A549 (cell line): ENCODE measurements at regions not wholly inside any gene's neighbourhood (a gene's known extent, or its start where the extent isn't known, plus 50 kb on each side); places are given as distances from the start of the nearest gene placed in this dataset.

Experiments used
- ATAC-seq, 2 experiments: fragments of 200-7000 bp in 1 of 2; fragments of >200 bp in 1 of 2; cut with Nextera tagmentation in 1 of 2; cut with Tn5 transposase in 1 of 2; 3 replicates each; pipeline versions ENCODE4 v1.8.0 to v1.9.1; 2018 to 2020; ENCODE audit warnings: mild to moderate bottlenecking in 1 of 2, moderate library complexity in 1 of 2
- CTCF ChIA-PET: fragments of 300-600 bp; sonication (Branson Sonifier 250); formaldehyde crosslinking; extraction: SDS; loops from one replicate; lab custom pipeline; 2021; ENCODE audit warnings: antibody characterized with exemption, inconsistent platforms; lab: Yijun Ruan, JAX
- POLR2A ChIA-PET: fragments of 350-600 bp; formaldehyde crosslinking; extraction: SDS; loops from one replicate; lab custom pipeline; 2021; ENCODE audit warnings: antibody characterized with exemption, inconsistent platforms; lab: Yijun Ruan, JAX
- DNase-seq, 2 experiments: peaks; one replicate each; pipeline versions ENCODE4 v3.0.0 to v3.0.0-alpha.2; 2011 to 2016; ENCODE audit warnings: low read depth in 1 of 2, low spot score in 1 of 2
- FAIRE-seq: peaks from 2 replicates; lab custom pipeline; 2011; peaks lifted over from hg19 to GRCh38; lab: Jason Lieb, UNC
- H3K27ac ChIP-seq, 2 experiments: fragments of >200 bp; sonication (Bioruptor Twin); formaldehyde crosslinking; 3 replicates each; pipeline ENCODE4 v1.5.1; 2016 to 2017
- H3K4me1 ChIP-seq: fragments of >200 bp; sonication (Bioruptor Twin); formaldehyde crosslinking; 3 replicates; pipeline ENCODE4 v1.6.1; 2016
- H3K4me2 ChIP-seq: fragments of >200 bp; sonication (Bioruptor Twin); formaldehyde crosslinking; 3 replicates; pipeline ENCODE4 v1.6.1; 2016
- H3K4me3 ChIP-seq: fragments of >200 bp; sonication (Bioruptor Twin); formaldehyde crosslinking; 3 replicates; pipeline ENCODE4 v1.5.1; 2016
- H3K9me3 ChIP-seq: fragments of >200 bp; sonication (Bioruptor Twin); formaldehyde crosslinking; 3 replicates; pipeline ENCODE4 v1.6.1; 2016
- BCL3 ChIP-seq: fragments of >200 bp; sonication (Bioruptor Twin); formaldehyde crosslinking; IDR thresholded peaks from 3 replicates; pipeline ENCODE4 v1.6.1; 2016
- CHD2 ChIP-seq: fragments of 150-350 bp; IDR thresholded peaks from 2 replicates; pipeline ENCODE4 v1.6.1; 2014; ENCODE audit warnings: low read length; ENCODE audit not compliant: partially characterized antibody
- CTCF ChIP-seq: fragments of >200 bp; sonication (Bioruptor Twin); formaldehyde crosslinking; IDR thresholded peaks from 3 replicates; pipeline ENCODE4 v1.5.1; 2016
- FOSL2 ChIP-seq, 2 experiments: fragments of 450-650 bp in 1 of 2; fragments of >200 bp in 1 of 2; sonication (Bioruptor Twin) in 1 of 2; formaldehyde crosslinking; IDR thresholded peaks; 2 replicates each; pipeline versions ENCODE4 v1.5.0 to v1.6.1; 2016 to 2020; ENCODE audit warnings: mild to moderate bottlenecking in 1 of 2, moderate library complexity in 1 of 2
- GATA3 ChIP-seq: IDR thresholded peaks from 2 replicates; pipeline ENCODE4 v1.6.1; 2012; ENCODE audit warnings: borderline replicate concordance
- HEYL ChIP-seq: fragments of 250-450 bp; sonication (Bioruptor Pico); IDR thresholded peaks from 2 replicates; pipeline ENCODE4 v1.8.0; 2021; ENCODE audit warnings: mild to moderate bottlenecking, moderate library complexity
- HOXB5 ChIP-seq: fragments of 250-450 bp; sonication (Bioruptor Pico); IDR thresholded peaks from 2 replicates; pipeline ENCODE4 v1.5.0; 2020; ENCODE audit warnings: mild to moderate bottlenecking, moderate library complexity
- JUNB ChIP-seq: fragments of >200 bp; sonication (Bioruptor Twin); formaldehyde crosslinking; IDR thresholded peaks from 2 replicates; pipeline ENCODE4 v1.6.1; 2016
- KDM1A ChIP-seq: fragments of 200-600 bp; sonication (generic); IDR thresholded peaks from 2 replicates; pipeline ENCODE4 v1.6.1; 2016; ENCODE audit warnings: low read depth, mild to moderate bottlenecking
- MAFK ChIP-seq: fragments of 450-650 bp; IDR thresholded peaks from 2 replicates; pipeline ENCODE4 v1.6.1; 2014; ENCODE audit not compliant: partially characterized antibody
- NFE2L2 ChIP-seq: fragments of 150-350 bp; conservative IDR thresholded peaks from 2 replicates; pipeline ENCODE4 v1.6.1; 2014; ENCODE audit warnings: low read length
- NPAS2 ChIP-seq: fragments of 250-450 bp; sonication (Bioruptor Pico); IDR thresholded peaks from 2 replicates; pipeline ENCODE4 v1.8.0; 2022; ENCODE audit warnings: mild to moderate bottlenecking, moderate library complexity, borderline replicate concordance
- PBX3 ChIP-seq: IDR thresholded peaks from 2 replicates; pipeline ENCODE4 v1.6.1; 2012
- POLR2AphosphoS2 ChIP-seq: conservative IDR thresholded peaks from 2 replicates; pipeline ENCODE4 v1.6.1; 2012; ENCODE audit warnings: low read length, improper control_type of control experiment, inconsistent platforms
- RAD21 ChIP-seq, 2 experiments: fragments of >200 bp in 1 of 2; sonication (Bioruptor Twin) in 1 of 2; formaldehyde crosslinking in 1 of 2; IDR thresholded peaks in 1 of 2; conservative IDR thresholded peaks in 1 of 2; 2 replicates in 1 of 2; 3 replicates in 1 of 2; pipeline ENCODE4 v1.6.1; 2012 to 2018; ENCODE audit warnings: inconsistent platforms in 1 of 2
- RFX5 ChIP-seq: fragments of 450-650 bp; IDR thresholded peaks from 2 replicates; pipeline ENCODE4 v1.7.1; 2014; ENCODE audit warnings: antibody characterized with exemption, mild to moderate bottlenecking, moderate library complexity
- TP53 ChIP-seq: fragments of 250-450 bp; sonication (Bioruptor Pico); IDR thresholded peaks from 2 replicates; pipeline ENCODE4 v1.5.0; 2021; ENCODE audit warnings: mild to moderate bottlenecking, moderate library complexity
- USF2 ChIP-seq: fragments of 450-650 bp; IDR thresholded peaks from 2 replicates; pipeline ENCODE4 v1.6.1; 2014; ENCODE audit warnings: antibody characterized with exemption
- ZNF302 ChIP-seq: fragments of 250-450 bp; sonication (Bioruptor Pico); IDR thresholded peaks from 2 replicates; pipeline ENCODE4 v1.9.0; 2021; ENCODE audit warnings: inconsistent platforms, mild to moderate bottlenecking, moderate library complexity
- WGBS: methylation state at CpG from one replicate; pipeline ENCODE4 v1.1.6; 2017; ENCODE audit errors: missing lambda C conversion rate; 5-methylcytosine and 5-hydroxymethylcytosine counted together
- TF ChIP-seq, protein P1 (sequence below): fragments of >200 bp; sonication (Bioruptor Twin); formaldehyde crosslinking; IDR thresholded peaks from 2 replicates; pipeline ENCODE4 v1.6.1; 2016
- TF ChIP-seq, protein P2 (sequence below): IDR thresholded peaks from 2 replicates; pipeline ENCODE4 v1.6.1; 2012
- TF ChIP-seq, protein P3 (sequence below): fragments of 200-600 bp; sonication (generic); IDR thresholded peaks from 2 replicates; pipeline ENCODE4 v1.6.1; 2016; ENCODE audit warnings: antibody characterized with exemption, mild to moderate bottlenecking, moderate library complexity
- TF ChIP-seq, protein P4 (sequence below): fragments of 250-450 bp; sonication (Bioruptor Pico); IDR thresholded peaks from 2 replicates; pipeline ENCODE4 v1.5.0; 2021; ENCODE audit warnings: mild to moderate bottlenecking, moderate library complexity, borderline replicate concordance
- TF ChIP-seq, protein P5 (sequence below): fragments of 150-350 bp; IDR thresholded peaks from 2 replicates; pipeline ENCODE4 v1.6.1; 2014; ENCODE audit warnings: low read depth, mild to moderate bottlenecking, low read length

DNA sequence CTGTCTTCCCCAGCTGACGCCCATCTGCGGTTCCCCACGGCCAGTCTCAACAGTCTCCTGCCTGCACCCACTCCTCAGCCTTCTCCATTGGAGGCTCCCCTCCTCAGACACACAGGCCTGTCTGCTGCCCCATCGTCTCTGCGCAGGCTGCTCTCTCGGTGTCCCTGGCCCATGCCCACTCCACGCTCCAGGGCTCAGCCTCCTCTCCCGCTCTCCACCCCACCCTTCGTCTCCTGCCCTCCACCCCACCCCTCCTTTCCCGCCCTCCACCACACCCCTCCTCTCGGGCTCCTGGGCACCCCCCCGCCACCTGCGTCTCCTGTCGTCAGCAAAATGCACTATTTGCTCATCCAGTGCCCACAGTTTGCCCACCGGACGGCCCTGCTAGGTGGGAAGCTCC lies 119.6 kb upstream of the DIO3 start:
- no peak for TF ChIP-seq BCL3
- no peak for TF ChIP-seq POLR2AphosphoS2
- TF ChIP-seq JUNB, result no peak
- no peak for TF ChIP-seq TP53
- TF ChIP-seq, protein P1, sequence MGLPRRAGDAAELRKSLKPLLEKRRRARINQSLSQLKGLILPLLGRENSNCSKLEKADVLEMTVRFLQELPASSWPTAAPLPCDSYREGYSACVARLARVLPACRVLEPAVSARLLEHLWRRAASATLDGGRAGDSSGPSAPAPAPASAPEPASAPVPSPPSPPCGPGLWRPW, result no peak
- no peak for TF ChIP-seq NFE2L2
- no peak for TF ChIP-seq HOXB5 (CRISPR knock-in tag)
- TF ChIP-seq GATA3, result no peak
- no peak for TF ChIP-seq PBX3
- TF ChIP-seq USF2, result no peak
- no peak for TF ChIP-seq ZNF302 (CRISPR knock-in tag)
- TF ChIP-seq RFX5, result no peak
- TF ChIP-seq MAFK, result no peak
- TF ChIP-seq KDM1A, result no peak
- TF ChIP-seq, protein P2, sequence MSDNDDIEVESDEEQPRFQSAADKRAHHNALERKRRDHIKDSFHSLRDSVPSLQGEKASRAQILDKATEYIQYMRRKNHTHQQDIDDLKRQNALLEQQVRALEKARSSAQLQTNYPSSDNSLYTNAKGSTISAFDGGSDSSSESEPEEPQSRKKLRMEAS, result no peak
- no peak for TF ChIP-seq HEYL
- TF ChIP-seq CHD2, result no peak
- TF ChIP-seq FOSL2 (IDR thresholded peaks at IDR 0.05), result no peak
- no peak for TF ChIP-seq FOSL2 (CRISPR knock-in tag; IDR thresholded peaks at IDR 0.05)
- WGBS, result 92% methylated on average over 12 of the region's 16 CpGs
- H3K9me3 ChIP-seq, result no peaks in the 10 kb centered on the region
- no peak overlapping the region for H3K4me3 ChIP-seq
- no peak for DNase-seq
- ChIA-PET POLR2A (interaction anchor here (0.6 kb wide), 1 partner anchor 47 kb away, joined by 7 read pairs; no protein-coding TSS in a partner anchor), CTCF (interaction anchor here (1.1 to 1.5 kb wide), 3 partner anchors 35 to 187 kb away, joined by 3 to 6 read pairs (median 3); no protein-coding TSS in a partner anchor)
- H3K27ac ChIP-seq, result peak overlapping the region in 1 of 2 experiments; percentile 62; a peak in 3 of 6 replicates
- ATAC-seq, result no peak
- H3K4me1 ChIP-seq, result peaks cover 14% of the 10 kb centered on the region
- FAIRE-seq, result no peak
- no peak overlapping the region for H3K4me2 ChIP-seq

DNA sequence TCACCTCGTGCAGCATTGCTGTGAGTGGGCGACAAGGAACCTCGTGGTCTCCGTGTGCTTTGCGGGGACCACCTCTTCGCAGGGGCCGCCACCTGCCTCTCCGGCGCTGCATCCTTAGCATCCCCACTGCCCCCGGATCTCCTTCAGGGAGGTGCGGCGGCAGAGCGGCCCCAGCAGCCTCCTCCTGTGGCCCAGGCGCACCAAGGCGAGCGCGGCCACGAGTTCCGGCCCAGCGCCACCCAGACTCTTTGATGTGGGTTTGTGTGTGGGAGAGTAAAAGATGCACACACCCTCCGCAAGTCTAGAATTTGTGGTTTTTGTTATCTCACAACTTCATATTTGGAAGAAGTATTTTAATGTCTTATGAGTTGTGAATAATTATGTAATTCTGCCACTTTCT lies 118.8 kb upstream of the DIO3 start:
- Histone ChIP-seq H3K4me2 (no peak overlapping the region), H3K27ac (peak overlapping the region in 1 of 2 experiments; percentile 62; a peak in 3 of 6 replicates), H3K4me1 (peaks cover 14% of the 10 kb centered on the region), H3K9me3 (no peaks in the 10 kb centered on the region), H3K4me3 (no peak overlapping the region)
- ATAC-seq, result no peak
- CTCF ChIA-PET, result no interaction called here
- no peak for DNase-seq
- FAIRE-seq, result no peak
- POLR2A ChIA-PET, result interaction anchor here (0.6 kb wide), 1 partner anchor 48 kb away, joined by 7 read pairs; no protein-coding TSS in a partner anchor
- 98% methylated on average over 21 of the region's 21 CpGs for WGBS
- TF ChIP-seq RAD21 (conservative IDR thresholded peaks at IDR 0.05 in 1 of 2, IDR thresholded peaks at IDR 0.05 in 1 of 2) (no peak), NPAS2 (CRISPR knock-in tag) (no peak), CTCF (no peak), HEYL (no peak), MAFK (no peak), CHD2 (no peak)
- TF ChIP-seq, protein P3, sequence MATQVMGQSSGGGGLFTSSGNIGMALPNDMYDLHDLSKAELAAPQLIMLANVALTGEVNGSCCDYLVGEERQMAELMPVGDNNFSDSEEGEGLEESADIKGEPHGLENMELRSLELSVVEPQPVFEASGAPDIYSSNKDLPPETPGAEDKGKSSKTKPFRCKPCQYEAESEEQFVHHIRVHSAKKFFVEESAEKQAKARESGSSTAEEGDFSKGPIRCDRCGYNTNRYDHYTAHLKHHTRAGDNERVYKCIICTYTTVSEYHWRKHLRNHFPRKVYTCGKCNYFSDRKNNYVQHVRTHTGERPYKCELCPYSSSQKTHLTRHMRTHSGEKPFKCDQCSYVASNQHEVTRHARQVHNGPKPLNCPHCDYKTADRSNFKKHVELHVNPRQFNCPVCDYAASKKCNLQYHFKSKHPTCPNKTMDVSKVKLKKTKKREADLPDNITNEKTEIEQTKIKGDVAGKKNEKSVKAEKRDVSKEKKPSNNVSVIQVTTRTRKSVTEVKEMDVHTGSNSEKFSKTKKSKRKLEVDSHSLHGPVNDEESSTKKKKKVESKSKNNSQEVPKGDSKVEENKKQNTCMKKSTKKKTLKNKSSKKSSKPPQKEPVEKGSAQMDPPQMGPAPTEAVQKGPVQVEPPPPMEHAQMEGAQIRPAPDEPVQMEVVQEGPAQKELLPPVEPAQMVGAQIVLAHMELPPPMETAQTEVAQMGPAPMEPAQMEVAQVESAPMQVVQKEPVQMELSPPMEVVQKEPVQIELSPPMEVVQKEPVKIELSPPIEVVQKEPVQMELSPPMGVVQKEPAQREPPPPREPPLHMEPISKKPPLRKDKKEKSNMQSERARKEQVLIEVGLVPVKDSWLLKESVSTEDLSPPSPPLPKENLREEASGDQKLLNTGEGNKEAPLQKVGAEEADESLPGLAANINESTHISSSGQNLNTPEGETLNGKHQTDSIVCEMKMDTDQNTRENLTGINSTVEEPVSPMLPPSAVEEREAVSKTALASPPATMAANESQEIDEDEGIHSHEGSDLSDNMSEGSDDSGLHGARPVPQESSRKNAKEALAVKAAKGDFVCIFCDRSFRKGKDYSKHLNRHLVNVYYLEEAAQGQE, result no peak
- TF ChIP-seq, protein P4, sequence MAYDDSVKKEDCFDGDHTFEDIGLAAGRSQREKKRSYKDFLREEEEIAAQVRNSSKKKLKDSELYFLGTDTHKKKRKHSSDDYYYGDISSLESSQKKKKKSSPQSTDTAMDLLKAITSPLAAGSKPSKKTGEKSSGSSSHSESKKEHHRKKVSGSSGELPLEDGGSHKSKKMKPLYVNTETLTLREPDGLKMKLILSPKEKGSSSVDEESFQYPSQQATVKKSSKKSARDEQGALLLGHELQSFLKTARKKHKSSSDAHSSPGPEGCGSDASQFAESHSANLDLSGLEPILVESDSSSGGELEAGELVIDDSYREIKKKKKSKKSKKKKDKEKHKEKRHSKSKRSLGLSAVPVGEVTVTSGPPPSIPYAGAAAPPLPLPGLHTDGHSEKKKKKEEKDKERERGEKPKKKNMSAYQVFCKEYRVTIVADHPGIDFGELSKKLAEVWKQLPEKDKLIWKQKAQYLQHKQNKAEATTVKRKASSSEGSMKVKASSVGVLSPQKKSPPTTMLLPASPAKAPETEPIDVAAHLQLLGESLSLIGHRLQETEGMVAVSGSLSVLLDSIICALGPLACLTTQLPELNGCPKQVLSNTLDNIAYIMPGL (CRISPR knock-in tag), result no peak
- TF ChIP-seq, protein P5, sequence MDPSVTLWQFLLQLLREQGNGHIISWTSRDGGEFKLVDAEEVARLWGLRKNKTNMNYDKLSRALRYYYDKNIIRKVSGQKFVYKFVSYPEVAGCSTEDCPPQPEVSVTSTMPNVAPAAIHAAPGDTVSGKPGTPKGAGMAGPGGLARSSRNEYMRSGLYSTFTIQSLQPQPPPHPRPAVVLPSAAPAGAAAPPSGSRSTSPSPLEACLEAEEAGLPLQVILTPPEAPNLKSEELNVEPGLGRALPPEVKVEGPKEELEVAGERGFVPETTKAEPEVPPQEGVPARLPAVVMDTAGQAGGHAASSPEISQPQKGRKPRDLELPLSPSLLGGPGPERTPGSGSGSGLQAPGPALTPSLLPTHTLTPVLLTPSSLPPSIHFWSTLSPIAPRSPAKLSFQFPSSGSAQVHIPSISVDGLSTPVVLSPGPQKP, result no peak
